ENCODE measurements at regions not wholly inside any gene's neighbourhood (a gene's known extent, or its start where the extent isn't known, plus 50 kb on each side); places are given as distances from the start of the nearest gene placed in this dataset.

- DNase-seq (ENCODE audit: low spot score), result no peak
These were observed 290.1 kb downstream of the ZSWIM6 start for GRCh38 chr5:61622156-61622555.

GRCh38 chr5:61623401-61624069, 291.5 kb downstream of the ZSWIM6 start:
- DNase-seq (ENCODE audit: low spot score), result no peak

GRCh38 chr5:61624553-61625136, 292.6 kb downstream of the ZSWIM6 start:
- no peak for DNase-seq (ENCODE audit: low spot score)

GRCh38 chr5:61625137-61625561, 293.1 kb downstream of the ZSWIM6 start:
- DNase-seq (ENCODE audit: low spot score), result no peak

GRCh38 chr5:61625681-61626621, 293.9 kb downstream of the ZSWIM6 start:
- peak; percentile 84 for DNase-seq (ENCODE audit: low spot score)

GRCh38 chr5:61626639-61627282, 294.7 kb downstream of the ZSWIM6 start:
- DNase-seq (ENCODE audit: low spot score), result no peak

GRCh38 chr5:61627531-61627930, 295.5 kb downstream of the ZSWIM6 start:
- no peak for DNase-seq (ENCODE audit: low spot score)

- no peak for DNase-seq (ENCODE audit: low spot score)
These were observed 298.9 kb downstream of the ZSWIM6 start for GRCh38 chr5:61630908-61631307.

GRCh38 chr5:61631438-61631941, 299.4 kb downstream of the ZSWIM6 start:
- no peak for DNase-seq (ENCODE audit: low spot score)

GRCh38 chr5:61632064-61632463, 300.0 kb downstream of the ZSWIM6 start:
- no peak for DNase-seq (ENCODE audit: low spot score)

- DNase-seq (ENCODE audit: low spot score), result no peak
These were observed 303.2 kb downstream of the ZSWIM6 start for GRCh38 chr5:61635271-61635670.

GRCh38 chr5:61637566-61637965, 305.5 kb downstream of the ZSWIM6 start:
- no peak for DNase-seq (ENCODE audit: low spot score)

GRCh38 chr5:61638476-61638875, 306.4 kb downstream of the ZSWIM6 start:
- no peak for DNase-seq (ENCODE audit: low spot score)

- DNase-seq (ENCODE audit: low spot score), result no peak
These were observed 308.3 kb downstream of the ZSWIM6 start for GRCh38 chr5:61640179-61641021.

- DNase-seq (ENCODE audit: low spot score), result peak; percentile 43
These were observed 309.9 kb downstream of the ZSWIM6 start for GRCh38 chr5:61641748-61642565.

- DNase-seq (ENCODE audit: low spot score), result no peak
These were observed 315.6 kb downstream of the ZSWIM6 start for GRCh38 chr5:61647672-61648071.

GRCh38 chr5:61649231-61649630, 317.2 kb downstream of the ZSWIM6 start:
- no peak for DNase-seq (ENCODE audit: low spot score)

GRCh38 chr5:61649971-61650370, 317.9 kb downstream of the ZSWIM6 start:
- no peak for DNase-seq (ENCODE audit: low spot score)

GRCh38 chr5:61650661-61651060, 318.6 kb downstream of the ZSWIM6 start:
- no peak for DNase-seq (ENCODE audit: low spot score)

- no peak for DNase-seq (ENCODE audit: low spot score)
These were observed 319.1 kb downstream of the ZSWIM6 start for GRCh38 chr5:61651195-61651594.

Data from GM03348 (cell line).